NCI-H2196 treated with DMSO at 0.1 percent for 48 hours (cell line): ENCODE measurements at regions not wholly inside any gene's neighbourhood (a gene's known extent, or its start where the extent isn't known, plus 50 kb on each side); places are given as distances from the start of the nearest gene placed in this dataset.

Experiments used
- DNase-seq: peaks from one replicate; lab custom pipeline; 2025; ENCODE audit not compliant: unreplicated experiment; lab: John Stamatoyannopoulos, UW

GRCh38 chr5:155827949-155828348 is 499.0 kb upstream of the SGCD start:
- no peak for DNase-seq

GRCh38 chr5:155831491-155831890 is 495.5 kb upstream of the SGCD start:
- DNase-seq: no peak

GRCh38 chr5:155833287-155833686 is 493.7 kb upstream of the SGCD start:
- no peak for DNase-seq

GRCh38 chr5:155834271-155834975 is 492.5 kb upstream of the SGCD start:
- no peak for DNase-seq

- DNase-seq: no peak
Observed at GRCh38 chr5:155836089-155836803, 490.7 kb upstream of the SGCD start.

- DNase-seq: no peak
Observed at GRCh38 chr5:155838394-155838793, 488.6 kb upstream of the SGCD start.

- peak; percentile 56 for DNase-seq
Observed at GRCh38 chr5:155839251-155840037, 487.5 kb upstream of the SGCD start.

- no peak for DNase-seq
Observed at GRCh38 chr5:155844542-155844941, 482.4 kb upstream of the SGCD start.

GRCh38 chr5:155850370-155850769 is 476.6 kb upstream of the SGCD start:
- DNase-seq: no peak

- DNase-seq: no peak
Observed at GRCh38 chr5:155866971-155867370, 460.0 kb upstream of the SGCD start.

- DNase-seq: no peak
Observed at GRCh38 chr5:155867522-155868088, 459.4 kb upstream of the SGCD start.

- no peak for DNase-seq
Observed at GRCh38 chr5:155870636-155871035, 456.3 kb upstream of the SGCD start.

- no peak for DNase-seq
Observed at GRCh38 chr5:155871623-155872022, 455.3 kb upstream of the SGCD start.

- DNase-seq: peak; percentile 45
Observed at GRCh38 chr5:155872629-155873220, 454.2 kb upstream of the SGCD start.

GRCh38 chr5:155878991-155879575 is 447.9 kb upstream of the SGCD start:
- no peak for DNase-seq

- no peak for DNase-seq
Observed at GRCh38 chr5:155884041-155884440, 442.9 kb upstream of the SGCD start.

- no peak for DNase-seq
Observed at GRCh38 chr5:155885199-155885598, 441.8 kb upstream of the SGCD start.

GRCh38 chr5:155886311-155887031 is 440.5 kb upstream of the SGCD start:
- no peak for DNase-seq

- DNase-seq: no peak
Observed at GRCh38 chr5:155895484-155895883, 431.5 kb upstream of the SGCD start.

- DNase-seq: no peak
Observed at GRCh38 chr5:155897761-155898160, 429.2 kb upstream of the SGCD start.
